GM23338 (cell line): ENCODE measurements at regions not wholly inside any gene's neighbourhood (a gene's known extent, or its start where the extent isn't known, plus 50 kb on each side); places are given as distances from the start of the nearest gene placed in this dataset.

Experiments used
- ATAC-seq: fragments of 200-7000 bp; cut with Tn5 transposase; 3 replicates; pipeline ENCODE4 v1.9.1; 2020
- DNase-seq: peaks from one replicate; pipeline ENCODE4 v3.0.0-alpha.2; 2015; ENCODE audit warnings: low spot score
- H2AFZ ChIP-seq: fragments of 200-600 bp; sonication (generic); 2 replicates; pipeline ENCODE4 v1.8.0; 2016; ENCODE audit warnings: antibody characterized with exemption, mild to moderate bottlenecking, moderate library complexity
- H3F3A ChIP-seq: fragments of 200-600 bp; sonication (generic); replicated peaks from 2 replicates; pipeline ENCODE4 v1.8.0; 2017; ENCODE audit warnings: antibody characterized with exemption, mixed run types, low read depth
- H3K27ac ChIP-seq: fragments of 200-600 bp; sonication (generic); 2 replicates; pipeline ENCODE4 v1.6.1; 2016; ENCODE audit warnings: low read depth
- H3K27me3 ChIP-seq: fragments of 200-600 bp; sonication (generic); 2 replicates; pipeline ENCODE4 v1.8.0; 2016; ENCODE audit warnings: mild to moderate bottlenecking, mixed run types, moderate library complexity; ENCODE audit not compliant: insufficient read depth
- H3K36me3 ChIP-seq: fragments of 200-600 bp; sonication (generic); 2 replicates; pipeline ENCODE4 v1.8.0; 2016; ENCODE audit warnings: mild to moderate bottlenecking; ENCODE audit not compliant: insufficient read depth
- H3K4me1 ChIP-seq: fragments of 200-600 bp; sonication (generic); 2 replicates; pipeline ENCODE4 v1.8.0; 2016; ENCODE audit warnings: mild to moderate bottlenecking, moderate library complexity; ENCODE audit not compliant: insufficient read depth
- H3K4me2 ChIP-seq: fragments of 200-600 bp; sonication (generic); 2 replicates; pipeline ENCODE4 v1.7.1; 2017; ENCODE audit warnings: mixed run types
- H3K4me3 ChIP-seq: fragments of 200-600 bp; sonication (generic); 2 replicates; pipeline ENCODE4 v1.6.1; 2016; ENCODE audit warnings: mixed run types
- H3K79me2 ChIP-seq: fragments of 200-600 bp; sonication (generic); replicated peaks from 2 replicates; pipeline ENCODE4 v1.8.0; 2017; ENCODE audit warnings: mild to moderate bottlenecking; ENCODE audit not compliant: insufficient read depth
- H3K9me2 ChIP-seq: fragments of 200-600 bp; sonication (generic); 2 replicates; pipeline ENCODE4 v1.8.0; 2017; ENCODE audit not compliant: insufficient read depth
- H4K20me1 ChIP-seq: fragments of 200-600 bp; sonication (generic); replicated peaks from 2 replicates; pipeline ENCODE4 v1.8.0; 2017; ENCODE audit warnings: mild to moderate bottlenecking; ENCODE audit not compliant: insufficient read depth
- H3K27ac Mint-ChIP-seq: 2 replicates; pipeline ENCODE4 v1.8.0; 2020; ENCODE audit warnings: inconsistent platforms, mild to moderate bottlenecking, moderate library complexity, mixed read lengths
- H3K27me3 Mint-ChIP-seq: 3 replicates; pipeline ENCODE4 v1.8.0; 2022; ENCODE audit warnings: low read depth, mild to moderate bottlenecking, moderate library complexity, mixed read lengths, inconsistent platforms; ENCODE audit not compliant: insufficient read depth, poor library complexity
- H3K36me3 Mint-ChIP-seq: 3 replicates; pipeline ENCODE4 v1.8.0; 2021; ENCODE audit warnings: low read depth, mild to moderate bottlenecking, inconsistent platforms, moderate library complexity, mixed read lengths
- H3K4me1 Mint-ChIP-seq: 3 replicates; pipeline ENCODE4 v1.8.0; 2020; ENCODE audit warnings: mild to moderate bottlenecking, inconsistent platforms, mixed read lengths
- H3K4me3 Mint-ChIP-seq: 3 replicates; pipeline ENCODE4 v1.8.0; 2021; ENCODE audit warnings: moderate library complexity, mild to moderate bottlenecking, inconsistent platforms, mixed read lengths
- H3K9me3 Mint-ChIP-seq: 3 replicates; pipeline ENCODE4 v1.8.0; 2020; ENCODE audit warnings: moderate library complexity, mild to moderate bottlenecking, inconsistent platforms, mixed read lengths
- CREB1 ChIP-seq: fragments of 250-450 bp; sonication (Bioruptor Pico); IDR thresholded peaks from 2 replicates; pipeline ENCODE4 v1.5.0; 2020; ENCODE audit warnings: low read depth, mild to moderate bottlenecking, moderate library complexity
- CTCF ChIP-seq, 2 experiments: fragments of 200-600 bp in 1 of 2; sonication (generic) in 1 of 2; conservative IDR thresholded peaks; 2 replicates each; pipeline versions ENCODE4 v1.5.1 to v1.6.1; 2016 to 2017; ENCODE audit warnings: antibody characterized with exemption in 2 of 2, low read depth in 2 of 2, mild to moderate bottlenecking in 2 of 2, moderate library complexity in 1 of 2
- ETS1 ChIP-seq: IDR thresholded peaks from 2 replicates; pipeline ENCODE4 v1.6.1; 2016; ENCODE audit warnings: antibody characterized with exemption
- EZH2 ChIP-seq: fragments of 200-600 bp; sonication (generic); IDR thresholded peaks from one replicate; pipeline ENCODE4 v1.8.0; 2017; ENCODE audit warnings: antibody characterized with exemption, mild to moderate bottlenecking, low read depth; ENCODE audit not compliant: unreplicated experiment
- EZH2phosphoT487 ChIP-seq: fragments of 200-600 bp; sonication (generic); IDR thresholded peaks from one replicate; pipeline ENCODE4 v1.8.1; 2018; ENCODE audit warnings: antibody characterized with exemption; ENCODE audit not compliant: unreplicated experiment
- JUNB ChIP-seq: IDR thresholded peaks from one replicate; pipeline ENCODE4 v1.6.1; 2016; ENCODE audit warnings: antibody characterized with exemption; ENCODE audit not compliant: unreplicated experiment
- NANOG ChIP-seq: IDR thresholded peaks from 2 replicates; pipeline ENCODE4 v1.6.1; 2016; ENCODE audit warnings: antibody characterized with exemption, borderline replicate concordance
- POLR2AphosphoS5 ChIP-seq: IDR thresholded peaks from 2 replicates; pipeline ENCODE4 v1.6.1; 2016; ENCODE audit warnings: antibody characterized with exemption, low read depth
- REST ChIP-seq: IDR thresholded peaks from one replicate; pipeline ENCODE4 v1.6.1; 2018; ENCODE audit warnings: antibody characterized with exemption; ENCODE audit not compliant: unreplicated experiment
- STAT1 ChIP-seq: IDR thresholded peaks from one replicate; pipeline ENCODE4 v1.6.1; 2016; ENCODE audit warnings: antibody characterized with exemption; ENCODE audit not compliant: unreplicated experiment
- ZNF114 ChIP-seq: fragments of 250-450 bp; sonication (Bioruptor Pico); IDR thresholded peaks from 2 replicates; pipeline ENCODE4 v1.5.0; 2020; ENCODE audit warnings: mild to moderate bottlenecking, moderate library complexity
- ZNF331 ChIP-seq: fragments of 250-450 bp; sonication (Bioruptor Pico); IDR thresholded peaks from 2 replicates; pipeline ENCODE4 v1.5.0; 2020; ENCODE audit warnings: low read depth, mild to moderate bottlenecking, moderate library complexity
- ZNF462 ChIP-seq: fragments of 250-450 bp; sonication (Bioruptor Pico); IDR thresholded peaks from 2 replicates; pipeline ENCODE4 v1.5.0; 2020; ENCODE audit warnings: mild to moderate bottlenecking, moderate library complexity

GRCh38 chr7:21106296-21106732 lies 319.6 kb upstream of the SP8 start:
- ATAC-seq (no peak), DNase-seq (no peak)
- H3K27me3 Mint-ChIP-seq: no peaks in the 10 kb centered on the region
- Histone ChIP-seq H3K36me3 (no peaks in the 10 kb centered on the region), H3K4me2 (no peak overlapping the region), H2AFZ (no peak overlapping the region), H3F3A (no peaks in the 10 kb centered on the region), H3K4me3 (no peak overlapping the region), H3K27ac (no peak overlapping the region), H3K4me1 (no peaks in the 10 kb centered on the region), H3K27me3 (no peaks in the 10 kb centered on the region), H3K9me2 (peaks cover 7% of the 10 kb centered on the region; the same call in 1 of the 2 replicates), H4K20me1 (no peaks in the 10 kb centered on the region), H3K79me2 (no peaks in the 10 kb centered on the region)
- no peaks in the 10 kb centered on the region for H3K9me3 Mint-ChIP-seq
- no peak overlapping the region for H3K4me3 Mint-ChIP-seq
- no peak for TF ChIP-seq EZH2
- no peak for TF ChIP-seq CTCF (conservative IDR thresholded peaks at IDR 0.05; ENCODE audit: low read depth in 2 of 2)
- no peak for TF ChIP-seq NANOG
- TF ChIP-seq REST: no peak
- TF ChIP-seq STAT1: no peak
- TF ChIP-seq EZH2phosphoT487: no peak
- no peak for TF ChIP-seq JUNB
- TF ChIP-seq POLR2AphosphoS5: no peak
- TF ChIP-seq ZNF331 (CRISPR knock-in tag): no peak
- TF ChIP-seq ETS1: no peak
- no peak for TF ChIP-seq CREB1 (CRISPR knock-in tag)
- no peak for TF ChIP-seq ZNF114 (CRISPR knock-in tag)
- no peak for TF ChIP-seq ZNF462 (CRISPR knock-in tag)
- peaks cover 3% of the 10 kb centered on the region; the same call in 2 of the 3 replicates for H3K4me1 Mint-ChIP-seq
- H3K36me3 Mint-ChIP-seq: no peaks in the 10 kb centered on the region
- no peak overlapping the region for H3K27ac Mint-ChIP-seq
